Neural progenitor cell (in vitro differentiated cells): ENCODE measurements at regions not wholly inside any gene's neighbourhood (a gene's known extent, or its start where the extent isn't known, plus 50 kb on each side); places are given as distances from the start of the nearest gene placed in this dataset.

ENCODE experiments used
- CTCF ChIP-seq: fragments of 200-600 bp; sonication (generic); IDR thresholded peaks from 2 replicates; pipeline ENCODE4 v1.5.1; 2017; ENCODE audit warnings: antibody characterized with exemption, mild to moderate bottlenecking
- EZH2 ChIP-seq: fragments of 200-600 bp; sonication (generic); IDR thresholded peaks from 2 replicates; pipeline ENCODE4 v1.6.1; 2017; ENCODE audit warnings: antibody characterized with exemption, mild to moderate bottlenecking, moderate library complexity

GRCh38 chr20:57851796-57852195 lies 142.0 kb upstream of the PMEPA1 start:
- no peak for TF ChIP-seq CTCF
- TF ChIP-seq EZH2 = no peak
